ENCODE measurements at regions not wholly inside any gene's neighbourhood (a gene's known extent, or its start where the extent isn't known, plus 50 kb on each side); places are given as distances from the start of the nearest gene placed in this dataset.

DNA sequence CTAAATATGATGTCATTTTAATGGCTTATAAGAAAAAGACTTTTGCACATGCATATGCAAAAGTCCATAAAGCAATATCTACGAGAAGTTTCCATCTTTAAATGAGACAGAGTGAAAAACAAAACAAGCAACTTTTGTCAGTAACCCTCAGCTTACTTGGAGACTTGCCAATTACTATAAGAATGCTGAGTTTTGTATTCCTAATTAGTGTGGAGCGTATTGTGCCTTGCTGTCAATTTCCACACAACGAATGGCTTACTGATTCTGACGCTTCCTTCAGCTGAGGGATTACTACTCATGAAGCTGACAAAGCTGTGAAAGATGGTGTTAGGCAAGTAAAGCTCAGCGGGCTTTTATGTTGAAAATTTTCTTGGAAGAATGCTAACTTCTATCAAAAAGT, 440.4 kb upstream of the ADAMTS5 start:
- peaks cover 9% of the 10 kb centered on the region for H3K4me1 ChIP-seq (ENCODE audit: control insufficient read depth, insufficient read depth, low read length)
- H3K9me3 ChIP-seq (replicated peaks; ENCODE audit: low read length) = no peaks in the 10 kb centered on the region
- H3K27me3 ChIP-seq (ENCODE audit: control insufficient read depth, insufficient read depth, low read length) = no peaks in the 10 kb centered on the region
- no peak overlapping the region for H3K9ac ChIP-seq (ENCODE audit: low read depth, low read length)
- H3K36me3 ChIP-seq (ENCODE audit: insufficient read depth, low read length) = no peaks in the 10 kb centered on the region
- H3K4me2 ChIP-seq (ENCODE audit: low read length) = no peak overlapping the region
- H3K4me3 ChIP-seq (ENCODE audit: low read length) = no peak overlapping the region

DNA sequence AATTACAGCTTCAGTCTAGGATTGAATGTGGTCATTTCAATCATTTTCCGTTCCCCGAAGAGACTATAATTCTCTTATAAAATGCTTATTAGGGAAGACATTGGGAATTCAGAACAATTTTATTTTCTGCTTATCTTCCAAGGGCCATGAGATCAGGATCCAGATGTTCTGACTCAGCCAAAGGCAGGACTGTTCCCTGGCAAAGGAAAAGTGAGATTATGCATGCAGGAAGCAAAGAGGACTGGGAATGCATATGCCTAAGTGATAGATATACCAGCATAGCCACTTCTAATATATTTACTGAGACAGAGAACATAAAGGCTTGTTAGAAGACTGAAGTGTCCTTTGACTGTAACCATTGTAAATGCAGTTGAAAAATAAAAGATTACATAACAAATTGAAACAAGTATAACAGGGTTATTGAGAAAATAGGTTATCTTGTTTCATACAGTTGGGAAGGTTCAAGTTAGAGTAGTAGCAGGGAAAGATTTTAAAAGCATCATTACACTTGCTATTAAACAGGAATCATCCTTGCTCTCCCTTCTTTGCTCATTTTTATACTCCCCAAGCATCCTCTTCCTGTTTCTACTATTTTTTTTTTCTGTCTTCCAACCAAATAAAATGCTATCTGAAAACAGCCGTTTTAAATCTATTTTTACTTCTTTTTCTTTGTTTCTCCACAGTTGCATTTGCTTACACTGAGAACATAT, 439.6 kb upstream of the ADAMTS5 start:
- Histone ChIP-seq H3K27me3 (ENCODE audit: control insufficient read depth, insufficient read depth, low read length) (no peaks in the 10 kb centered on the region), H3K4me3 (ENCODE audit: low read length) (no peak overlapping the region), H3K4me1 (ENCODE audit: control insufficient read depth, insufficient read depth, low read length) (peaks cover 9% of the 10 kb centered on the region), H3K4me2 (ENCODE audit: low read length) (no peak overlapping the region), H3K9ac (ENCODE audit: low read depth, low read length) (no peak overlapping the region), H3K36me3 (ENCODE audit: insufficient read depth, low read length) (no peaks in the 10 kb centered on the region), H3K9me3 (replicated peaks; ENCODE audit: low read length) (no peaks in the 10 kb centered on the region)

DNA sequence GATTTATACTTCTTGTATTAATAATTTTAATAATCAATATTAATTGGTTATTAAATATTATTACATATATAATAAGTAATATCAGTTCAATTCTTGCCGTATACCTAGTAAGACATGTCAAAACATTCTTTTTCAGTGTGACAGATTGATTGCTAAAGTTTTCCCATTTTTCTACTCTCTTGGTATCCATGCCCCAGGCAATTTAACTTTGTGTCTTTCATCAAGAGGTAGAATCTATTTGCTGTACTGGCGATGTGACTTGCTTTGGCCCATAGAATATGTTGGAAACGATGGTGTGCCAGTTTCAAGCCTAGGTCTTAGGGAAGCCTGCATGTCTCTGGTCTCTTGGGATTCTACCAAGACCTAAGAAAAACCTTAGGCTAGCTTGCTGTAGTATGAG, 436.1 kb upstream of the ADAMTS5 start:
- Histone ChIP-seq H3K36me3 (ENCODE audit: insufficient read depth, low read length) (no peaks in the 10 kb centered on the region), H3K4me1 (ENCODE audit: control insufficient read depth, insufficient read depth, low read length) (peaks cover 9% of the 10 kb centered on the region), H3K9me3 (replicated peaks; ENCODE audit: low read length) (no peaks in the 10 kb centered on the region), H3K4me3 (ENCODE audit: low read length) (no peak overlapping the region), H3K4me2 (ENCODE audit: low read length) (no peak overlapping the region), H3K27me3 (ENCODE audit: control insufficient read depth, insufficient read depth, low read length) (no peaks in the 10 kb centered on the region), H3K9ac (ENCODE audit: low read depth, low read length) (no peak overlapping the region)

DNA sequence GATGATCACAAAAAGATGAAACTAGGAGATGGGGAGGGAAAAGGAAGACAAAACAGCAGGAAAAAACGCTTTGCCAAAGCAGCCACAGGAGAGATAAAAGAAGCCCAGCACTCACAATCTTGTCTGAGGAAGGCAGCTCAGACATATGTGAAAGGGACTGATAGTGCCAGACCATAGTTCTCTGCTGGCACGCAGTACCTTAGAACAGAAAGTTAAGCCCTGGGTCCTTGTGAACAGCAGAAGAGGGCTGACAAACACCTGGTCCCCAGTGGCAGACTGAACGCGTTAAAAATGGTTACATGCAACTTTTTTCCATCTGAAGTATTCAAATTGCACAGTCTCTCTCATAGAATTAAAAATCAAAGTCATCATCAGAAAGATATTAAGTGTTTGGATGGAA, 433.2 kb upstream of the ADAMTS5 start:
- no peaks in the 10 kb centered on the region for H3K27me3 ChIP-seq (ENCODE audit: control insufficient read depth, insufficient read depth, low read length)
- no peaks in the 10 kb centered on the region for H3K9me3 ChIP-seq (replicated peaks; ENCODE audit: low read length)
- H3K4me3 ChIP-seq (ENCODE audit: low read length) = no peak overlapping the region
- H3K9ac ChIP-seq (ENCODE audit: low read depth, low read length) = no peak overlapping the region
- H3K4me2 ChIP-seq (ENCODE audit: low read length) = no peak overlapping the region
- no peaks in the 10 kb centered on the region for H3K36me3 ChIP-seq (ENCODE audit: insufficient read depth, low read length)
- H3K4me1 ChIP-seq (ENCODE audit: control insufficient read depth, insufficient read depth, low read length) = no peaks in the 10 kb centered on the region

DNA sequence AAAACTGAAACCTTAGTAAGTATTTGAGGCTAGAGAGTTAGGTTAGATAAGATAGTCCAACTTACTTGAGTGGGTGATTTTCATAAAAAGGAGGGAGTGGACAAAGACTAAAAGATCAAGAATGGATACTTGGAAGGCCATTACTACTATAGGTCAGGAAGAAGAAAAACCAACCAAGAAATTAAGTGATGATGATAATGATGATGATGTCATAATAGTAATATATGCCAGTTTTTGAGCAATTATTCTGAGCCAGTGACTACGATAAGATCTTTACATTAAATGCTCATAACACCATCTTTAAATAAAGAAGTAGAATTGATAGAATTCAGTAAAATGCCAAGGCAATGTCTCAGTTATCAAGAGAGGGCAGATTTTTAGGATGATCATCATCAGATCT, 430.7 kb upstream of the ADAMTS5 start:
- Histone ChIP-seq H3K9ac (ENCODE audit: low read depth, low read length) (no peak overlapping the region), H3K36me3 (ENCODE audit: insufficient read depth, low read length) (no peaks in the 10 kb centered on the region), H3K4me3 (ENCODE audit: low read length) (no peak overlapping the region), H3K9me3 (replicated peaks; ENCODE audit: low read length) (no peaks in the 10 kb centered on the region), H3K4me2 (ENCODE audit: low read length) (no peak overlapping the region), H3K4me1 (ENCODE audit: control insufficient read depth, insufficient read depth, low read length) (peaks cover 10% of the 10 kb centered on the region), H3K27me3 (ENCODE audit: control insufficient read depth, insufficient read depth, low read length) (no peaks in the 10 kb centered on the region)

DNA sequence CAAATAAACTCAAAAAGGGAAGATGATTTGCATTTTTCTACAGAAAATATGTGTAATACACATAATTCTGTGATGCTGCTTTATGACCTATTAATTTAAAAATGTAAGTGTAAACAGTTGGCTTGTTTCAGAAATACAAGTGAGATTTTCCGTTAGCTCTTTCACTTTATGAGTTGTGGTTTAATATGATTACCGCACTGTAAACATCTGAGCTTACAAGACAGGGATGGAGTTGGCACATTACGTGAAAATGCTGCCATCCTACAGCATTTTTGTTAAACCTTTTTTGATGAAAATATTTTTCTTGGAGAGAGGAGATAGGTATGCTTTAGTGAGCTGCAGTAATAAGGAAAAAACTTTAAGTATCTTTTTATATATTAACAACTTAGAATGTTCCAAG, 426.8 kb upstream of the ADAMTS5 start:
- H3K4me3 ChIP-seq (ENCODE audit: low read length) = no peak overlapping the region
- no peaks in the 10 kb centered on the region for H3K36me3 ChIP-seq (ENCODE audit: insufficient read depth, low read length)
- peak overlapping the region; percentile 39 for H3K4me2 ChIP-seq (ENCODE audit: low read length)
- no peaks in the 10 kb centered on the region for H3K9me3 ChIP-seq (replicated peaks; ENCODE audit: low read length)
- no peak overlapping the region for H3K9ac ChIP-seq (ENCODE audit: low read depth, low read length)
- peaks cover 10% of the 10 kb centered on the region for H3K4me1 ChIP-seq (ENCODE audit: control insufficient read depth, insufficient read depth, low read length)
- no peaks in the 10 kb centered on the region for H3K27me3 ChIP-seq (ENCODE audit: control insufficient read depth, insufficient read depth, low read length)

DNA sequence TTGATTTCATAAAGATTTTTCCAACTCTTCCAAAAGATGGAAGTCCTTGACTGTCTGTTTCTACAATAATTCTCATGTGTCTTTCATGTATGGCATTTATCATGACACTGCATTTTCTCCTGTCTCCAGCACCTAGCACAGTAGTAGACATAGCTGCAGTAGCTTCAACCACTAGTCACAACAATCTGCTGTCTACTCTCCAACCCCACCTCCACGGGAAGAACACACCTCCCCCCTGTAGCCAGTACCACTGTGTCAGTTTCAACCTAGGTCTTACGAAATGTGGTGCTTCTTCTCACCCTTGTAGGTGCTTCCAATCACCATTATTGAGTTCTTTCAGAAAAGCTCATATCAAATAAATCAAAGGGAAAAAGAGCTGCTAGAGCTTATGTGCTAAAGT, 425.1 kb upstream of the ADAMTS5 start:
- Histone ChIP-seq H3K4me3 (ENCODE audit: low read length) (no peak overlapping the region), H3K27me3 (ENCODE audit: control insufficient read depth, insufficient read depth, low read length) (no peaks in the 10 kb centered on the region)

DNA sequence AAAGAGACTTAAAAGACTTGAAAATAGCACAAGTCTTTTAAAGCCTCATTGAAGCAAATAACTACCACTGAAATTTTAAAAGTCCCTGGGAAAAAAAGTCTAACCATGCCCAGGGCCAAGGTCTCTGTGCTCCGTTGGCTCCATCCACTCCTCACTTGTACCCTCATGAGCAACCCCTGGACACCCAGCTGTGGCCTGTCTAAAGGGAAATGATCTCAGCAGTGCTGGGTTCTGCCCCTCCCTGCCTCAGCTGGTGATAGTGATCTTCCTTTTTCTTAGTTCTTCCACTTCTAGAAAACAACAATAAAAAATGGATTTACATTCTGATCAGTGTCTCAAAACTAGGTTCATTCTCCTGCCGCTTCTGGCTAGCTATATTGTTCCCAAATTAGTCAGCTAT, 423.5 kb upstream of the ADAMTS5 start:
- H3K27me3 ChIP-seq (ENCODE audit: control insufficient read depth, insufficient read depth, low read length) = no peaks in the 10 kb centered on the region
- H3K4me2 ChIP-seq (ENCODE audit: low read length) = no peak overlapping the region
- no peak overlapping the region for H3K4me3 ChIP-seq (ENCODE audit: low read length)
- peaks cover 10% of the 10 kb centered on the region for H3K4me1 ChIP-seq (ENCODE audit: control insufficient read depth, insufficient read depth, low read length)
- H3K9ac ChIP-seq (ENCODE audit: low read depth, low read length) = no peak overlapping the region
- H3K9me3 ChIP-seq (replicated peaks; ENCODE audit: low read length) = no peaks in the 10 kb centered on the region
- H3K36me3 ChIP-seq (ENCODE audit: insufficient read depth, low read length) = no peaks in the 10 kb centered on the region

More for the DNA sequence above, 425.1 kb upstream of the ADAMTS5 start:
- Histone ChIP-seq H3K36me3 (ENCODE audit: insufficient read depth, low read length) (no peaks in the 10 kb centered on the region), H3K4me1 (ENCODE audit: control insufficient read depth, insufficient read depth, low read length) (peaks cover 10% of the 10 kb centered on the region), H3K9ac (ENCODE audit: low read depth, low read length) (no peak overlapping the region), H3K9me3 (replicated peaks; ENCODE audit: low read length) (no peaks in the 10 kb centered on the region), H3K4me2 (ENCODE audit: low read length) (no peak overlapping the region)

DNA sequence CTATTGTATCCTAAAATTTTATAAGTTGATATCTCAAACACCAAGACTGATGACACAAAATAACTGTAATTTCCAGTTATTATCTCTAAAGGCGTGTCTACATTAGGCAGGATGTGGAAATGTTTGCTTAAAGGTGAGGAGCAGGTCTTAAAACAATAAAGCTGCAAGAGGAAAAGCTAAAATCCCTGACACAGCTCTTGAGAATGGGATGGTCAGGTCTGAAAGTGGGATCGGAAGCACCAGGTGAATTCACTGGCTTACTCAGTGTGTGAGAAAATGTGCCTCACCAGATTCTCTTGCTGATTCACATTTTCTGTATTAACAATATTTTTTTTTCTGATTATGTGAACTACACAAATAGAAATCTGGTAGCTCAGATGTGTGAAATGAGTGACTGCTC, 421.9 kb upstream of the ADAMTS5 start:
- Histone ChIP-seq H3K36me3 (ENCODE audit: insufficient read depth, low read length) (no peaks in the 10 kb centered on the region), H3K9ac (ENCODE audit: low read depth, low read length) (no peak overlapping the region), H3K27me3 (ENCODE audit: control insufficient read depth, insufficient read depth, low read length) (no peaks in the 10 kb centered on the region), H3K9me3 (replicated peaks; ENCODE audit: low read length) (no peaks in the 10 kb centered on the region), H3K4me3 (ENCODE audit: low read length) (no peak overlapping the region), H3K4me2 (ENCODE audit: low read length) (no peak overlapping the region), H3K4me1 (ENCODE audit: control insufficient read depth, insufficient read depth, low read length) (peaks cover 4% of the 10 kb centered on the region)

DNA sequence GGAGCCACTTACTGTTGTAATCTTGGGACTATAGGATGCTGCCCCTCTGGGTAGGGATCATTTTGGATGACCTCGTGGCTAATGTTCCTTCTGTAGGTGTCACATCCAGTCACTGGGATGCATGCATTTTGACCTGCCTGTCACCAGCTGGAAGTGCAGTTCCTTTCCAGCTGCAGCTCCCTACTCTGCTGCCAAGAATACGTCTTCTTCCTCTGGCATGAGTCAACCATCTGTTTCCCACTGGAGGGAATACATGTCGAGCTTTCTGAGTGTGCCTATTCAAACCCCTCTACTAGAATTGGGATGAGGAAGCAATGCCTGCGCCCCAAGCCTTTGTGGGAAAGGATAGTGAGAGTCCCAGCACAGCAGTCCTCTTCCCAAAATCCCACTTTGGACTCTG, 415.5 kb upstream of the ADAMTS5 start:
- Histone ChIP-seq H3K4me3 (ENCODE audit: low read length) (no peak overlapping the region), H3K9ac (ENCODE audit: low read depth, low read length) (no peak overlapping the region), H3K4me1 (ENCODE audit: control insufficient read depth, insufficient read depth, low read length) (no peaks in the 10 kb centered on the region), H3K9me3 (replicated peaks; ENCODE audit: low read length) (no peaks in the 10 kb centered on the region), H3K4me2 (ENCODE audit: low read length) (no peak overlapping the region), H3K27me3 (ENCODE audit: control insufficient read depth, insufficient read depth, low read length) (no peaks in the 10 kb centered on the region), H3K36me3 (ENCODE audit: insufficient read depth, low read length) (no peaks in the 10 kb centered on the region)

DNA sequence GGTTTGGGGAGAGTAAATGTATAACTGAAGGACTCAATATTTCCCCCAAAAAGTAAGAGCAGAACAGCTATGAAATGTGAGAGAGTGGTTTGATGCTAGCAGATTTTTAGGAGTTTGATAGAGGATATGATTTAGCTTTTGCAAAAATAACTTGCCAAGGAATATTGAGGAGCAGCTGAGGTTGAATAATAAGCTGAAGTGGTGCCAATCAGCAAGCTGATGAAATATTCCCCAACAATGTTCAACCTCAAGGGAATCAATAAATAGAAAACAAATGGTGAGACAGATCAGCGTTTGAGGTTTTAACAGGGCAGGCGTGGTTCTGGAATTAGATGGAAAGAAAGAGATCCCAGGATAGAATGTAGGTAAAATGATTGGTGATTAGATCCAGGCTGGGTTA, 413.4 kb upstream of the ADAMTS5 start:
- Histone ChIP-seq H3K27me3 (ENCODE audit: control insufficient read depth, insufficient read depth, low read length) (no peaks in the 10 kb centered on the region), H3K9me3 (replicated peaks; ENCODE audit: low read length) (no peaks in the 10 kb centered on the region), H3K36me3 (ENCODE audit: insufficient read depth, low read length) (no peaks in the 10 kb centered on the region), H3K9ac (ENCODE audit: low read depth, low read length) (no peak overlapping the region), H3K4me1 (ENCODE audit: control insufficient read depth, insufficient read depth, low read length) (no peaks in the 10 kb centered on the region), H3K4me2 (ENCODE audit: low read length) (no peak overlapping the region), H3K4me3 (ENCODE audit: low read length) (no peak overlapping the region)

DNA sequence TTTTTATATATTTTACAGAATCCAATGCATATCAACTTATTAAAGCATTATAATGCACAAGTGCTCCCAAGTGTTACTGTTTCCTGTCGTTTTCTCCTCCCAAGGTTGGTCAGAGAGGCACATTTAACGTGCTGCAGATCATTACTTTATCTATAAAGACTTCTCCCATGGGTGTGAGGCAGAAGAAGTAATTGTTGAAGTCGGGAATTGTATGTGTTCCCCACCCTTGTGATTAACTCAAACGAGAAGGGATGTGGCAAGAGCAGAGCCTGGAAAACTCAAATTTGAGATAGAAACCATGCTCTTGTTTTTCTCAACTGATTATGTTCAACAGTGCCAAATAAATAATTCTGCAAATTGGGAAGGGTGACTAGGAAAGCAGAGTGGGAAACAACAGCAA, 412.5 kb upstream of the ADAMTS5 start:
- Histone ChIP-seq H3K36me3 (ENCODE audit: insufficient read depth, low read length) (no peaks in the 10 kb centered on the region), H3K9ac (ENCODE audit: low read depth, low read length) (no peak overlapping the region), H3K9me3 (replicated peaks; ENCODE audit: low read length) (no peaks in the 10 kb centered on the region), H3K4me3 (ENCODE audit: low read length) (no peak overlapping the region), H3K4me1 (ENCODE audit: control insufficient read depth, insufficient read depth, low read length) (no peaks in the 10 kb centered on the region), H3K4me2 (ENCODE audit: low read length) (no peak overlapping the region), H3K27me3 (ENCODE audit: control insufficient read depth, insufficient read depth, low read length) (no peaks in the 10 kb centered on the region)

Data from skeletal muscle satellite cell (primary cell).